H1 (cell line): ENCODE measurements at regions not wholly inside any gene's neighbourhood (a gene's known extent, or its start where the extent isn't known, plus 50 kb on each side); places are given as distances from the start of the nearest gene placed in this dataset.

Experiments used
- CTCF ChIA-PET: fragments of 300-600 bp; sonication (Branson Sonifier 250); formaldehyde crosslinking; loops from one replicate; lab custom pipeline; 2021; ENCODE audit not compliant: partially characterized antibody; lab: Charles Lee
- POLR2A ChIA-PET: fragments of 300-600 bp; sonication (Branson Sonifier 250); formaldehyde crosslinking; loops from one replicate; lab custom pipeline; 2021; ENCODE audit warnings: inconsistent platforms; ENCODE audit not compliant: partially characterized antibody; lab: Charles Lee
- DNase-seq, 2 experiments: peaks; one replicate each; pipeline versions ENCODE4 v3.0.0 to v3.0.0-alpha.2; 2010 to 2022; ENCODE audit warnings: low spot score in 2 of 2, low read depth in 1 of 2, mixed read lengths in 1 of 2
- FAIRE-seq: peaks from 2 replicates; lab custom pipeline; 2011; peaks lifted over from hg19 to GRCh38; lab: Jason Lieb, UNC
- H2AFZ ChIP-seq: 2 replicates; pipeline ENCODE4 v1.8.1; 2012; ENCODE audit warnings: low read length, inconsistent platforms
- H2AK5ac ChIP-seq: 2 replicates; pipeline ENCODE4 v1.6.1; 2013; ENCODE audit warnings: low read depth, low read length
- H2BK120ac ChIP-seq: replicated peaks from 2 replicates; pipeline ENCODE3; 2013; ENCODE audit warnings: low read depth, low read length, inconsistent platforms
- H2BK12ac ChIP-seq: 2 replicates; pipeline ENCODE4 v1.6.1; 2013; ENCODE audit warnings: low read depth, low read length
- H2BK15ac ChIP-seq: 2 replicates; pipeline ENCODE4 v1.6.1; 2013; ENCODE audit warnings: low read length
- H2BK20ac ChIP-seq: 2 replicates; pipeline ENCODE4 v1.6.1; 2013; ENCODE audit warnings: low read length
- H2BK5ac ChIP-seq: 2 replicates; pipeline ENCODE4 v1.6.1; 2013; ENCODE audit warnings: low read depth, low read length
- H3K14ac ChIP-seq: 2 replicates; pipeline ENCODE4 v1.6.1; 2013; ENCODE audit warnings: inconsistent platforms; ENCODE audit not compliant: insufficient read length
- H3K18ac ChIP-seq: 2 replicates; pipeline ENCODE4 v1.6.1; 2013; ENCODE audit warnings: low read length; ENCODE audit errors: extremely low read depth
- H3K23ac ChIP-seq: 2 replicates; pipeline ENCODE4 v1.6.1; 2013; ENCODE audit warnings: inconsistent platforms; ENCODE audit not compliant: insufficient read length
- H3K23me2 ChIP-seq: 2 replicates; pipeline ENCODE4 v1.6.1; 2013; ENCODE audit warnings: low read depth, low read length
- H3K27ac ChIP-seq: 2 replicates; pipeline ENCODE4 v1.6.1; 2011; ENCODE audit warnings: low read depth, low read length, inconsistent platforms
- H3K27me3 ChIP-seq, 4 experiments: replicated peaks in 1 of 4; 1 replicate in 1 of 4; 2 replicates in 3 of 4; pipeline versions ENCODE4 v1.6.1 to v1.8.1; 2011 to 2013; ENCODE audit warnings: low read length in 3 of 4, mild to moderate bottlenecking in 3 of 4, inconsistent platforms in 2 of 4, mixed read lengths in 2 of 4, moderate library complexity in 1 of 4; ENCODE audit not compliant: control insufficient read depth in 3 of 4, insufficient read depth in 3 of 4; ENCODE audit errors: extremely low read depth in 1 of 4
- H3K36me3 ChIP-seq, 4 experiments: 2 replicates each; pipeline versions ENCODE4 v1.6.1 to v1.8.1; 2011 to 2013; ENCODE audit warnings: mild to moderate bottlenecking in 4 of 4, low read length in 3 of 4, moderate library complexity in 2 of 4, control low read depth in 1 of 4, inconsistent platforms in 1 of 4; ENCODE audit not compliant: insufficient read depth in 4 of 4, control insufficient read depth in 2 of 4
- H3K4ac ChIP-seq: replicated peaks from 2 replicates; pipeline ENCODE3; 2013; ENCODE audit warnings: low read length, low read depth, mixed read lengths, inconsistent platforms; ENCODE audit not compliant: insufficient read length
- H3K4me1 ChIP-seq, 4 experiments: replicated peaks in 1 of 4; 1 replicate in 1 of 4; 2 replicates in 3 of 4; pipeline versions ENCODE4 v1.6.1 to v1.8.1; 2011 to 2013; ENCODE audit warnings: low read length in 3 of 4, inconsistent platforms in 2 of 4, mixed read lengths in 1 of 4; ENCODE audit not compliant: insufficient read depth in 4 of 4, control insufficient read depth in 3 of 4
- H3K4me2 ChIP-seq, 2 experiments: 2 replicates each; pipeline versions ENCODE4 v1.6.1 to v1.8.1; 2011 to 2013; ENCODE audit warnings: low read depth in 2 of 2, low read length in 2 of 2, control low read depth in 1 of 2, inconsistent platforms in 1 of 2, mild to moderate bottlenecking in 1 of 2; ENCODE audit not compliant: insufficient read depth in 1 of 2
- H3K4me3 ChIP-seq, 4 experiments: fragments of 200-600, 300-600 bp in 1 of 4; sonication (generic), shearing (Covaris generic), sonication (Bioruptor Twin) in 1 of 4; 2 replicates each; pipeline versions ENCODE4 v1.5.1 to v1.8.1; 2011 to 2016; ENCODE audit warnings: low read length in 4 of 4, low read depth in 3 of 4, control low read depth in 2 of 4, inconsistent platforms in 2 of 4, mild to moderate bottlenecking in 2 of 4, mixed read lengths in 1 of 4, moderate library complexity in 1 of 4; ENCODE audit not compliant: insufficient read depth in 2 of 4; ENCODE audit errors: extremely low read depth in 1 of 4
- H3K56ac ChIP-seq: replicated peaks from 2 replicates; pipeline ENCODE3; 2013; ENCODE audit warnings: low read depth, mild to moderate bottlenecking, mixed read lengths, low read length, inconsistent platforms; ENCODE audit not compliant: insufficient read length
- H3K79me1 ChIP-seq: 2 replicates; pipeline ENCODE4 v1.6.1; 2013; ENCODE audit warnings: low read depth, low read length, control low read depth
- H3K79me2 ChIP-seq, 2 experiments: 2 replicates each; pipeline versions ENCODE4 v1.6.1 to v1.8.1; 2012 to 2013; ENCODE audit warnings: low read length in 2 of 2, mild to moderate bottlenecking in 2 of 2, inconsistent platforms in 1 of 2; ENCODE audit not compliant: insufficient read depth in 2 of 2, control insufficient read depth in 1 of 2
- H3K9ac ChIP-seq, 4 experiments: replicated peaks in 1 of 4; 1 replicate in 1 of 4; 2 replicates in 3 of 4; pipeline versions ENCODE4 v1.6.1 to v1.8.1; 2011 to 2013; ENCODE audit warnings: low read depth in 3 of 4, low read length in 3 of 4, control low read depth in 2 of 4, mild to moderate bottlenecking in 2 of 4, moderate library complexity in 2 of 4, inconsistent platforms in 1 of 4; ENCODE audit errors: extremely low read depth in 1 of 4
- H3K9me3 ChIP-seq, 2 experiments: 2 replicates each; pipeline versions ENCODE4 v1.6.1 to v1.8.1; 2012 to 2013; ENCODE audit warnings: mild to moderate bottlenecking in 2 of 2, moderate library complexity in 2 of 2, control low read depth in 1 of 2, inconsistent platforms in 1 of 2, low read depth in 1 of 2, low read length in 1 of 2, mixed read lengths in 1 of 2; ENCODE audit not compliant: insufficient read depth in 2 of 2
- H4K20me1 ChIP-seq, 2 experiments: replicated peaks in 1 of 2; 2 replicates each; pipeline versions ENCODE3 to v1.8.1; 2011 to 2013; ENCODE audit warnings: inconsistent platforms in 2 of 2, low read length in 2 of 2, mild to moderate bottlenecking in 1 of 2; ENCODE audit not compliant: insufficient read depth in 2 of 2, control insufficient read depth in 1 of 2
- H4K5ac ChIP-seq: 2 replicates; pipeline ENCODE4 v1.6.1; 2013; ENCODE audit warnings: low read length, low read depth, mixed read lengths, inconsistent platforms; ENCODE audit not compliant: insufficient read length
- H4K8ac ChIP-seq: 2 replicates; pipeline ENCODE4 v1.8.0; 2013; ENCODE audit warnings: mild to moderate bottlenecking, moderate library complexity, low read length, inconsistent platforms; ENCODE audit not compliant: insufficient read depth; ENCODE audit errors: extremely low read depth
- H4K91ac ChIP-seq: replicated peaks from 2 replicates; pipeline ENCODE3; 2013; ENCODE audit warnings: low read length, mixed read lengths, inconsistent platforms; ENCODE audit not compliant: insufficient read length
- BACH1 ChIP-seq: IDR thresholded peaks from 2 replicates; pipeline ENCODE4 v1.6.1; 2012; ENCODE audit warnings: low read length, improper control_type of control experiment
- EP300 ChIP-seq, 2 experiments: IDR thresholded peaks; 1 replicate in 1 of 2; 2 replicates in 1 of 2; pipeline ENCODE4 v1.6.1; 2011 to 2012; ENCODE audit warnings: low read depth in 2 of 2, low read length in 2 of 2, mild to moderate bottlenecking in 2 of 2, borderline replicate concordance in 1 of 2, inconsistent platforms in 1 of 2, moderate library complexity in 1 of 2
- EZH2 ChIP-seq: fragments of 200-600 bp; sonication (generic); IDR thresholded peaks from 2 replicates; pipeline ENCODE4 v1.7.1; 2012; ENCODE audit warnings: low read depth, mild to moderate bottlenecking, moderate library complexity, low read length, inconsistent platforms; ENCODE audit not compliant: severe bottlenecking
- HDAC6 ChIP-seq: IDR thresholded peaks from one replicate; pipeline ENCODE4 v1.7.1; 2012; ENCODE audit warnings: low read depth, mild to moderate bottlenecking, inconsistent platforms, low read length, moderate library complexity
- NRF1 ChIP-seq: IDR thresholded peaks from 2 replicates; pipeline ENCODE4 v1.6.1; 2011; ENCODE audit warnings: mild to moderate bottlenecking, low read depth, low read length, improper control_type of control experiment
- PHF8 ChIP-seq: fragments of 200-600 bp; sonication (generic); conservative IDR thresholded peaks from 2 replicates; pipeline ENCODE4 v1.7.1; 2012; ENCODE audit warnings: low read depth, mild to moderate bottlenecking, inconsistent platforms, low read length, moderate library complexity
- SIN3A ChIP-seq, 2 experiments: IDR thresholded peaks in 1 of 2; conservative IDR thresholded peaks in 1 of 2; 2 replicates each; pipeline ENCODE4 v1.6.1; 2011 to 2012; ENCODE audit warnings: low read length in 2 of 2, improper control_type of control experiment in 1 of 2, low read depth in 1 of 2, mild to moderate bottlenecking in 1 of 2
- SP1 ChIP-seq: IDR thresholded peaks from 2 replicates; pipeline ENCODE4 v1.6.1; 2011; ENCODE audit warnings: low read depth, low read length
- SRF ChIP-seq: IDR thresholded peaks from 2 replicates; pipeline ENCODE4 v1.6.1; 2011; ENCODE audit warnings: mild to moderate bottlenecking, low read depth, low read length, moderate library complexity
- TCF12 ChIP-seq: IDR thresholded peaks from 2 replicates; pipeline ENCODE4 v1.6.1; 2011; ENCODE audit warnings: low read depth, mild to moderate bottlenecking, low read length
- TEAD4 ChIP-seq: IDR thresholded peaks from 2 replicates; pipeline ENCODE4 v1.6.1; 2012; ENCODE audit warnings: low read depth, low read length, inconsistent platforms, mixed read lengths
- WGBS, 2 experiments: shearing (Covaris generic) in 1 of 2; methylation state at CpG; one replicate each; pipeline versions ENCODE4 v1.1.6 to v1.1.7; 2013 to 2015; ENCODE audit warnings: low lambda C conversion rate in 2 of 2, mixed read lengths in 2 of 2, inconsistent platforms in 1 of 2, low coverage in 1 of 2, missing lambda C conversion rate in 1 of 2; ENCODE audit not compliant: insufficient replicate concordance in 2 of 2, insufficient coverage in 1 of 2, insufficient read length in 1 of 2; ENCODE audit errors: extremely low coverage in 1 of 2, missing lambda C conversion rate in 1 of 2; 5-methylcytosine and 5-hydroxymethylcytosine counted together
- TF ChIP-seq, protein P1 (sequence below), 3 experiments: IDR thresholded peaks; 1 replicate in 2 of 3; 2 replicates in 1 of 3; pipeline versions ENCODE4 v1.5.1 to v1.6.1; 2011; ENCODE audit warnings: low read length in 3 of 3, mild to moderate bottlenecking in 3 of 3, inconsistent platforms in 2 of 3, low read depth in 1 of 3, moderate library complexity in 1 of 3; ENCODE audit not compliant: insufficient read depth in 1 of 3; ENCODE audit errors: control extremely low read depth in 1 of 3

DNA sequence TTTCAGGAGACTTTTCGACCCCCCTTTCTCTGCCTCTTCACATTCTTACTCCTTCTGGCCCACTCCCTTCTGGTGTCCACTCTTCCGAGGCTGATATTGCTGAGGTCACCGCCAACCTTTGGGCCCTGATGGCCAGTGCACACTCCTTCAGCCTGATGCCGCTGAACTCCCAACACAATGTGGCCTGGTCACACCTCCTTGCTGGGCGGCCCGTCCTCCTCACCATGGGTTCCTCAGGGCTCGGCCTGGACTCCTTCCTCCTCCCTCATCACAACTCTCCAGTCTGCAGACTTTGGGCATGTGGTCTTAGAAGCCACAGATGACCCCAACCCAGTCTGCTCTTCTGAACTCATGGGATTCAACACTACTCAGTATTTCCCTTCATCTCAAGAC lies 583.0 kb upstream of the MGMT start:
- Histone ChIP-seq H2BK20ac (no peak overlapping the region), H4K91ac (no peak overlapping the region), H3K9ac (no peak overlapping the region), H3K4ac (no peak overlapping the region), H3K18ac (no peak overlapping the region), H2AK5ac (no peak overlapping the region), H2AFZ (no peak overlapping the region), H3K27me3 (no peaks in the 10 kb centered on the region), H3K23ac (no peak overlapping the region), H3K79me1 (no peaks in the 10 kb centered on the region), H3K36me3 (no peaks in the 10 kb centered on the region; a peak in 1 of 8 replicates), H2BK5ac (no peak overlapping the region), H3K4me1 (no peaks in the 10 kb centered on the region), H2BK12ac (no peak overlapping the region), H4K8ac (no peak overlapping the region), H2BK120ac (no peak overlapping the region), H3K23me2 (peaks cover 3% of the 10 kb centered on the region; the same call in 1 of the 2 replicates), H3K4me2 (no peak overlapping the region), H4K20me1 (peaks cover 0 to 6% of the 10 kb centered on the region in 2 experiments), H3K79me2 (no peaks in the 10 kb centered on the region), H3K14ac (no peak overlapping the region), H2BK15ac (no peak overlapping the region), H3K27ac (no peak overlapping the region), H3K9me3 (peaks cover 0 to 11% of the 10 kb centered on the region in 2 experiments; a peak in 3 of 4 replicates), H4K5ac (no peak overlapping the region), H3K4me3 (no peak overlapping the region), H3K56ac (no peak overlapping the region)
- FAIRE-seq (no peak), DNase-seq (peak in 1 of 2 experiments; percentile 10)
- 90% methylated on average over 7 of the region's 7 CpGs; no CpG with 5 or more reads in 1 of the 2 experiments for WGBS, 2 experiments
- POLR2A ChIA-PET, result no interaction called here
- CTCF ChIA-PET, result interaction anchor here (1.2 kb wide), 1 partner anchor 15 kb away, joined by 4 read pairs; no protein-coding TSS in a partner anchor
- TF ChIP-seq SIN3A (conservative IDR thresholded peaks at IDR 0.05 in 1 of 2, IDR thresholded peaks at IDR 0.05 in 1 of 2; ENCODE audit: low read depth in 1 of 2, low read length in 2 of 2), result no peak
- no peak for TF ChIP-seq NRF1
- no peak for TF ChIP-seq SRF
- no peak for TF ChIP-seq TEAD4
- no peak for TF ChIP-seq EZH2
- TF ChIP-seq BACH1, result no peak
- TF ChIP-seq, protein P1, sequence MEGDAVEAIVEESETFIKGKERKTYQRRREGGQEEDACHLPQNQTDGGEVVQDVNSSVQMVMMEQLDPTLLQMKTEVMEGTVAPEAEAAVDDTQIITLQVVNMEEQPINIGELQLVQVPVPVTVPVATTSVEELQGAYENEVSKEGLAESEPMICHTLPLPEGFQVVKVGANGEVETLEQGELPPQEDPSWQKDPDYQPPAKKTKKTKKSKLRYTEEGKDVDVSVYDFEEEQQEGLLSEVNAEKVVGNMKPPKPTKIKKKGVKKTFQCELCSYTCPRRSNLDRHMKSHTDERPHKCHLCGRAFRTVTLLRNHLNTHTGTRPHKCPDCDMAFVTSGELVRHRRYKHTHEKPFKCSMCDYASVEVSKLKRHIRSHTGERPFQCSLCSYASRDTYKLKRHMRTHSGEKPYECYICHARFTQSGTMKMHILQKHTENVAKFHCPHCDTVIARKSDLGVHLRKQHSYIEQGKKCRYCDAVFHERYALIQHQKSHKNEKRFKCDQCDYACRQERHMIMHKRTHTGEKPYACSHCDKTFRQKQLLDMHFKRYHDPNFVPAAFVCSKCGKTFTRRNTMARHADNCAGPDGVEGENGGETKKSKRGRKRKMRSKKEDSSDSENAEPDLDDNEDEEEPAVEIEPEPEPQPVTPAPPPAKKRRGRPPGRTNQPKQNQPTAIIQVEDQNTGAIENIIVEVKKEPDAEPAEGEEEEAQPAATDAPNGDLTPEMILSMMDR (IDR thresholded peaks at IDR 0.05; ENCODE audit: control extremely low read depth in 1 of 3, insufficient read depth in 1 of 3, low read depth in 1 of 3, low read length in 3 of 3), result no peak
- no peak for TF ChIP-seq TCF12
- no peak for TF ChIP-seq PHF8
- no peak for TF ChIP-seq EP300 (IDR thresholded peaks at IDR 0.05; ENCODE audit: borderline replicate concordance in 1 of 2, low read depth in 2 of 2, low read length in 2 of 2)
- no peak for TF ChIP-seq SP1
- TF ChIP-seq HDAC6, result no peak
